Cardiac fibroblast (primary cell): ENCODE measurements at regions not wholly inside any gene's neighbourhood (a gene's known extent, or its start where the extent isn't known, plus 50 kb on each side); places are given as distances from the start of the nearest gene placed in this dataset.
"Not testable (repeated sequence)": the region's sequence is repeated elsewhere in the genome, so short reads cannot be mapped to it uniquely, and the experiment has no call there.

Experiments
- DNase-seq, 2 donors: peaks; one replicate each; pipeline versions ENCODE4 v3.0.0 to v3.0.0-alpha.2; 2010; ENCODE audit warnings: low read depth in 2 of 2
- H3K4me3 ChIP-seq, 2 donors: replicated peaks in 1 of 2; 1 replicate in 1 of 2; 2 replicates in 1 of 2; pipeline ENCODE4 v1.5.1; 2011; ENCODE audit warnings: low read depth in 2 of 2, low read length in 2 of 2, mild to moderate bottlenecking in 2 of 2, moderate library complexity in 1 of 2
- CTCF ChIP-seq: IDR thresholded peaks from one replicate; pipeline ENCODE4 v1.5.1; 2011; ENCODE audit warnings: low read depth, mild to moderate bottlenecking, low read length, inconsistent platforms

DNA sequence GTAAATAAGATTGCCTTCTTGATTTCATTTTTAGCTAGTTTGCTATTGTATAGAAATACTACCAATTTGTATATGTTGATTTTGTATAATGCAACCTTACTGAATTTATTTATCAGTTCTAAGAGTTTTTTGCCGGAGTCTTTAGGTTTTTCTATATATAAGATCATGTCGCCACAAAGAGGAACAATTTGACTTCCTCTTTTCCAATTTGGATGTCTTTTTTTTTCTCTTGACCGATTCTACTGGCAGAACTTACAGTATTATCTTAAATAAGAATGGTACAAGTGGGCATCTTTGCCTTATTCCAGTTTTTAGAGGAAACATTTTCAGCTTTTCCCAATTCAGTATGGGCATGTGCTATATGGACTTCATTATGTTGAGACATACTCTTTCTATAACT is 624.7 kb upstream of the ACO1 start:
- no peak for DNase-seq
- no peak for TF ChIP-seq CTCF
- H3K4me3 ChIP-seq: no peak overlapping the region

- H3K4me3 ChIP-seq, DNase-seq: not testable (repeated sequence)
Measured at GRCh38 chr9:31774021-31774420, 610.4 kb upstream of the ACO1 start.

DNA sequence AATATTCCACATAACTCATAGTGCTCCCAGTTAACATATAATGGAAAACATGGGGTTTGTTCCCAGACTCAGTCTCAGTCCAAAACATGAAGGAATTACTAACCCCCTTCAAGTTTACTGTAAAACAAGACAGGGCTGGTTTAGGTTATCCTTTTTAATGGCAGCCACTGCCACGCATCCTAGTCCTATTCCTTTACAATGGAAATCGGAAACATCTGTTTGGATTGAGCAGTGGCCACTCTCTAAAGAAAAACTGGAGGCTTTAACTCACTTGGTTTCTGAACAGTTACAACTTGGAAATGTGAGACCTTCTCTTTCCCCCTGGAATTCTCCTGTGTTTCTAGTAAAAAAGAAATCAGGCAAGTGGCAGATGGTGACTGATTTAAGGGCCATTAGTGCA is 609.9 kb upstream of the ACO1 start:
- no peak overlapping the region for H3K4me3 ChIP-seq
- no peak for TF ChIP-seq CTCF
- no peak for DNase-seq

GRCh38 chr9:31776471-31776870 is 608.0 kb upstream of the ACO1 start:
- DNase-seq: no peak
- no peak for TF ChIP-seq CTCF
- no peak overlapping the region for H3K4me3 ChIP-seq

DNA sequence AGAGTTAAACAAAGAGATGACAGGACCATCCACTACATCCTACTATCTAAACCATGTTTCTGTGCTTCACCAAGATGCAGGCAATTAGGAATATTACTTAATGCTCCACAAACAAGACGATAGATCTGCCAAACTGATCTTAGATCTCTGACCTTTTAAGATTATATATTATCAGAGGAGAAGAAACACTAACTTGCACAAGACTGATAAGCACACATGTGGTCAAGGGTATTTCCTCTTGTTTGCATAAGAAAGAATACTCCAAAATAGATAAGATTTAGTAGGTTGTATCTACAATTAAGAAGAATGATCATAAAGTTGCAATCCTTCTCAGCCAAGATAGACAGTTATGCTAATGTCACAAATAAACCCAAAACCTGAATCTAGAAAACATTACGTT is 601.0 kb upstream of the ACO1 start:
- H3K4me3 ChIP-seq: no peak overlapping the region
- no peak for DNase-seq
- TF ChIP-seq CTCF: no peak

DNA sequence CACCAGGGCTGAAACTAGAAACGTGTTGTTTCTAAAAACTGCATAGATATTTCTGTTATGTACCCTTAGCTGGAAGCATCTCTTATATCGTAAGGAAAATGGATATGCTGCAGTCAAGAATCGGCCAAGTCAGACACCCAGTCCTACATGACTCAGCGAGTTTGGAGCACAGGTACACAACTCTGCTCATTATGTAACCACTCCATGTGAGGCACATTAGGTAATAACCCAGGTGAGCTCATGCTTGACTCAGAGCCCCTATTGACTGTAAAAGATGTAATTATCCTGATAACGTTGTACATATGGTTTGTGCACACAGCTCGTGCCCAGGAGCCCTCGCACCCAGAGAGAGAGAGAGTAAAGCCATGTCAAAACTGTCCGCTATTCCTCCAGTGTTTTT is 593.7 kb upstream of the ACO1 start:
- no peak for TF ChIP-seq CTCF
- no peak overlapping the region for H3K4me3 ChIP-seq
- DNase-seq: no peak

DNA sequence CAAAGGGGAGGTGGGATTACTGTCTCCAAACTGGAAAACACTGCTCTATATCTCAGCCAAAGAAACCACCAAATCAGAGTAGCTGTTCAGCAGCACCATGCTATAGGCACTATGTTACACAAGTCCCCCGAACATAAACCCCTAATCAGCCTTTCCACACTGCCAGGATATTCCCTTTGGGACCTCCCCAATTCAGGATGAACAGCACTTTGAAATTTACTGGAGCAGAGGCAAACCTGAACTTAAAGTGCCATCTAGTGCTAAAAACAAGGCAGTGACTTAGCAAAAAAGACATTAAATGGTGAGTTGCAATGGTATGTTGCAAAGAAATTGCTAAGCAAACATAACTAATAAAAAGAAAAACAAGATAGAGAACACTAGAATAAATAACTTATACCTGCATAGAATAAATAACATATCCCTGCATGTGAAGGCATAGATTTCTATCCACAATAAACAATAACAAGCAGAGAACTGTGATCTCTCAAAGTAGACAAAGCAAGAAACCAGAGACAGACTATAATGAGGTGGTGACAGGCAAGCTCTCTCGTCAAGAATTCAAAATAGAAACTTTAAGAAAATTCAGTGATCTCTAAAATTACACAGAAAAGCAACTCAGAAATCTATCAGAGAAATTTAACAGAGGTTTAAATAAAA is 584.4 kb upstream of the ACO1 start:
- no peak overlapping the region for H3K4me3 ChIP-seq
- peak; percentile 59 for TF ChIP-seq CTCF
- peak; percentile 59 to 64 for DNase-seq
